Neuron (in vitro differentiated cells): ENCODE measurements at regions not wholly inside any gene's neighbourhood (a gene's known extent, or its start where the extent isn't known, plus 50 kb on each side); places are given as distances from the start of the nearest gene placed in this dataset.
A peak's percentile ranks its signal among the peaks of the same experiment; 100 is the strongest.

Experiments
- H2AFZ ChIP-seq: one replicate; pipeline ENCODE4 v1.6.1; 2013; ENCODE audit warnings: low read depth, mild to moderate bottlenecking, inconsistent platforms, low read length, moderate library complexity
- H3K27me3 ChIP-seq: one replicate; pipeline ENCODE4 v1.6.1; 2013; ENCODE audit warnings: low read length; ENCODE audit not compliant: insufficient read depth
- H3K36me3 ChIP-seq: one replicate; pipeline ENCODE4 v1.6.1; 2013; ENCODE audit warnings: low read length; ENCODE audit not compliant: insufficient read depth
- H3K4me1 ChIP-seq: one replicate; pipeline ENCODE4 v1.6.1; 2013; ENCODE audit warnings: low read length; ENCODE audit not compliant: insufficient read depth
- H3K4me3 ChIP-seq: 2 replicates; pipeline ENCODE4 v1.5.1; 2013; ENCODE audit warnings: mild to moderate bottlenecking, low read length, moderate library complexity
- H3K9me3 ChIP-seq: one replicate; pipeline ENCODE4 v1.6.1; 2013; ENCODE audit warnings: low read length

DNA sequence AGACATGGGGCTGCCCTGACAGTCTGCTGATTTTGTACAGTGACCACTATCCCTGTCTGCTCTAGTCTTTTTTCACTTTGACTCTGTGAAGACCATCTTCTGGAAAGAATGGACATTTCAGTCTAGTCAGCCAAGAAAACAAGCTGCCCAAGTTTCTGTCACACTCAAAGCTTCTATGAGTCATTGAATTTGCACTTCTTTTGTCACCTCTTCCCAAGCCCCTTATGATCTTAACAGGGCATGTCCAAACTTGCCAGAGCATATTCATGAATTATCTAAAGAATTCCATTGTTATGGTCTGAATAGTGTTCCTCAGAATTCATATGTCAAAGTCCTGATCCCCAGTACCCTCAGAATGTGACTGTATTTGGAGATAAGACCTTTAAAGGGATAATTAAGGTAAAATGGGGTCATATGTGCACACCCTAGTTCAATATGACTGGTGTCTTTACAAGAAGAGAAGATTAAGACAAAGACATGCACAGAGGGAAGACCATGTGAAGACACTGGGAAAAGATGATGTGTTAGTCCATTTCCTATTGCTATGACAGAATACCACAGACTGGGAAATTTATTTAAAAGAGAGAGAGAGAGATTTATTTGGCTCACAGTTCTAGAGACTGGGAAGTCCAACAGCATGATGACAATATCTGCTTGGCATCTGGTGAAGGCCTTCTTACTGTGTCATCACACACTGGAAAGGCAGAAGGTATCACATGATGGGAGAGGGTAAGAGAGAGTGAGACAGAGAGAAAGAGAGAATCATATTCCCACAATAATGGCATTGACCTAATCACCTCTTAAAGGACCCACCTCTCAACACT is 242.6 kb downstream of the BTG1 start:
- Histone ChIP-seq H3K9me3 (peaks cover 2% of the 10 kb centered on the region), H3K4me1 (peaks cover 18% of the 10 kb centered on the region), H3K36me3 (no peaks in the 10 kb centered on the region), H2AFZ (no peak overlapping the region), H3K4me3 (no peak overlapping the region), H3K27me3 (no peaks in the 10 kb centered on the region)

DNA sequence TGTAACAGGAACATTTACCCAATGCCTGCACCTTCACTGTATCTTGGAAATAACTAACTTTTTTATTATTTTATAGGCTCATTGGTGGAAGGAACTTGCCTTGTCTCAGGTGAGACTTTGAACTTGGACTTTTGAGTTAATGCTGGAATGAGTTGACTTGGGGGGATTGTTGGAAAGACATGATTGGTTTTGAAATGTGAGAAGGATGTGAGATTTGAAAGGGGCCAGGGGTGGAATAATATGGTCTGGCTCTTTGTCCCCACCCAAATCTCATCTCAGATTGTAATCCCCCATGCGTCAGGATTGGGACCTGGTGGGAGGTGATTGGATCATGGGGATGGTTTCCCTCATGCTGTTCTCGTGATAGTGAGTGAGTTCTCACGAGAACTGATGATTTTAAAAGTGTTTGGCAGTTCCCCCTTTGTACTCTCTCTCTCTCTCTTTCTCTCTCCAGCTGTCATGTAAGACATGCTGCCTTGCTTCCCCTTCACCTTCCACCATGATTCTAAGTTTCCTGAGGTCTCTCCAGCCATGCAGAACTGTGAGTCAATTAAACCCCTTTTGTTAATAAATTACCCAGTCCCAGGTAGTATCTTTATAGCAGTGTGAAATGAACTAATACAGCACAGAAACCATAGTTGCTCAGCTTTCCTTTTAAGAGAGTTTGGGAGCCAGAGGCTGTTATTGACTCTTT is 244.1 kb downstream of the BTG1 start:
- peaks cover 23% of the 10 kb centered on the region for H3K4me1 ChIP-seq
- peaks cover 2% of the 10 kb centered on the region for H3K9me3 ChIP-seq
- H3K36me3 ChIP-seq = no peaks in the 10 kb centered on the region

DNA sequence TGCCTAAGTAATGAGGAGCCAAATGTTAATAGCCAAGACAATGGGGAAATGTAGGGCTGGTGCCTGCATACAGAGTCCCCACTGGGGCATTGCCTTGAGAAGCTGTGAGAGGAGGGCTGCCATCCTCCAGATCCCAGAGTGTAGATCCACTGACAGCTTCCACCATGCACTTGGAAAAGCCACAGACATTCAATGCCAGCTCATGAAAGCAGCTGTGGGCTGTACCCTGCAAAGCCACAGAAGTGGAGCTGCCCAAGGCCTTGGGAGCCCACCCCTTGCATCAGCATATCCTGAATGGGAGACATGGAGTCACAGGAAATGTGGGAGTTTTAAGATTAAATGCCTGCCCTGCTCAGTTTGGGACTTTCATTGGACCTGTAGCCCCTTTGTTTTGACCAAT is 244.7 kb downstream of the BTG1 start:
- Histone ChIP-seq H3K4me1 (peaks cover 26% of the 10 kb centered on the region), H2AFZ (no peak overlapping the region)

More for the DNA sequence above, 244.1 kb downstream of the BTG1 start:
- H2AFZ ChIP-seq = no peak overlapping the region
- H3K4me3 ChIP-seq = no peak overlapping the region
- no peaks in the 10 kb centered on the region for H3K27me3 ChIP-seq

DNA sequence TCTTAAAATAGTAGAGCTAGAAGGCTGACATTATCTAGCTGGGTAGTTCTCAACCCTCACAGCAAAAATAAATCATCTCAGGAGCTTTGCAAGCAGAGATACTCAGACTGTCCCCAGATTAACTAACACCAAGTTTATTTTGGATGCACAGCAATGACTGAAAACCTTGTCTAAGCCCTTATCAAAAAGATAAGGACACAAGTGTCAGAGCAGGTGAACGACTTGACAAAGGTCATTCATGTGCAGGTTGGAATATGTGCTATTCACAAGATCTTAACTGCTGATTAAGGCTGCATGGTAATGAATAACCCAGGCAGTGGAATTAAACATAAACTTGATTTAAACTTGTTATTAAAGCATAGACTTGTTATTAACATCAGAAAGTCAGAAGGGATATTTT is 246.6 kb downstream of the BTG1 start:
- no peak overlapping the region for H2AFZ ChIP-seq
- H3K4me3 ChIP-seq = no peak overlapping the region
- peaks cover 26% of the 10 kb centered on the region for H3K4me1 ChIP-seq
- no peaks in the 10 kb centered on the region for H3K27me3 ChIP-seq
- H3K9me3 ChIP-seq = peaks cover 2% of the 10 kb centered on the region
- H3K36me3 ChIP-seq = no peaks in the 10 kb centered on the region

More for the DNA sequence above, 244.7 kb downstream of the BTG1 start:
- no peak overlapping the region for H3K4me3 ChIP-seq
- H3K36me3 ChIP-seq = no peaks in the 10 kb centered on the region
- H3K27me3 ChIP-seq = no peaks in the 10 kb centered on the region
- peaks cover 2% of the 10 kb centered on the region for H3K9me3 ChIP-seq

DNA sequence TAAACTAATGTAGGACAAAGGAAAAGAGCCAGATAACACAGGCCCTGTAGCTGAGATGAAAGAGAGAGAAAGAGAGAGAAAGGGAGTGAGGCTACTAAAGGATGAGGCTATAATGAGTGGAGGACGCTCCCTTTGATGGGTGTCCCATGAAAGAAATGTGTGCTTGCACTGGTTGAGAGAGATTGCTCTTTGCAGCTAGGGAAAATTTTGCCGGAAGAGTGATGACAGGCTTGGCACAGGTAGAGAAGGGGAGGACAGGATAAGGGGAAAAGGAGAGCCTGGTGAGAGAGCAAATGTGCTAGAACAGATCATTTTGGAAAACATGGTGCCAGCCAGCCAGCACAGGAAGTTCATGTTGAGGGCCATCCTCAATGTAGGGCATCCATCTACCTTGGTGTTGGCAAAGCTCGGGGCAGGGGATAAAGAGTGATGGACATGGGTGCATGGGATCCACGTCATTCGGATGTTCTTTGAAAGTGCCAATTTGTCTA is 248.6 kb downstream of the BTG1 start:
- Histone ChIP-seq H3K4me1 (peaks cover 14% of the 10 kb centered on the region), H3K9me3 (peaks cover 2% of the 10 kb centered on the region), H3K36me3 (no peaks in the 10 kb centered on the region), H3K4me3 (no peak overlapping the region), H2AFZ (peak overlapping the region; percentile 16), H3K27me3 (no peaks in the 10 kb centered on the region)

DNA sequence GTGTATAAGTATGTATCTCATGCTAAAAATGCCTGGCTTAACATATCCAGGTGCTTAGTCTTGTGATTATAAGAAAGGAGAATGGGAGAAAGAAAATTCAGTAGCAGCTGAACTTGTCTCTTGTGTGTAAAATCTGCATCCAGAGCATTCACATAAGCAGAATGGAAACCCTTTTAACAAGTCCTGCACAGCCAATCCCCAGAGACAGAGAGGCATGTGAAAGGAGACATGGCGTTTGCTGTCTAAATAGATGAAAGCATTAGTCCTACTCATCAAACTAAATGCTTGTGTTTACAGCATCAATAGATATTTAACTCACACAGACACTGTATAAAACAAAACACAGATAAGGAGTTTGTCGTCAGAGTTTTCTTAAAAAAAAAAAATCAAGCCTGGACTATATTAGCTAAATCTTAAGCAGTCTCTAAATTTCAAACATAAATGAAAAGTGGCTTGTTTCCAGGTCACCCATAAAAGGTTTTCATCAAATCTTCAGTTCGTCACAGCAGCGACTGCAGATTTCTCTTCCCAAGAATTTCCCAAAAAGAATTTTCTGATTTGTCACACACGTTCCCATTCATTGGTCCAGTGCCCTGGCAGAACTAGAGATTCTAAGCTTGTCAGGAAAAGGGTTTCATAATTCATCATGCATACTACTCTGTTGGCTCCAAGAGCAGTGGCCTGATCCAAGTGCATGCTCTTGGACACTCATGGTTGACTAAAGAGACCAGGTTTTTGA is 249.2 kb downstream of the BTG1 start:
- Histone ChIP-seq H3K27me3 (no peaks in the 10 kb centered on the region), H3K9me3 (peaks cover 2% of the 10 kb centered on the region), H3K4me3 (no peak overlapping the region), H3K4me1 (peaks cover 8% of the 10 kb centered on the region), H2AFZ (peak overlapping the region; percentile 16), H3K36me3 (no peaks in the 10 kb centered on the region)

DNA sequence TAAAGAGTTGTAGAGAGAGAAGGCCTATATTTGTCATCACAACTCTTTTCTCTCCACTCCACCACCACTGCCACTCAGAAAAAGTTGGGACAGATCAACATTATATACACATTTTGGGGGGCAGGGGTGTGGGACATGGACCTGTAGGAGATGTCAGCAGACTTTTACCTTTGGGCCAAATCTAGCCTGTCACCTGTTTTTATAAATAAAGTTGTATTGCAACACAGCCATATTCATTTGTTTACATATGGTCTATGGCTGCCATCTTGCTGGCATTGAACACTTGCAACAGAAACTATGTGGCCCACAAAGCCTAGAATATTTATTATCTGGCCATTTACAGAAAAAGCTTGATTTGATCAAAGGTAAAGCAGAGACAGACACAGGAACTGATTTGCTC is 250.7 kb downstream of the BTG1 start:
- Histone ChIP-seq H3K4me1 (peaks cover 8% of the 10 kb centered on the region), H3K4me3 (no peak overlapping the region), H2AFZ (no peak overlapping the region), H3K9me3 (no peaks in the 10 kb centered on the region), H3K36me3 (no peaks in the 10 kb centered on the region), H3K27me3 (no peaks in the 10 kb centered on the region)

DNA sequence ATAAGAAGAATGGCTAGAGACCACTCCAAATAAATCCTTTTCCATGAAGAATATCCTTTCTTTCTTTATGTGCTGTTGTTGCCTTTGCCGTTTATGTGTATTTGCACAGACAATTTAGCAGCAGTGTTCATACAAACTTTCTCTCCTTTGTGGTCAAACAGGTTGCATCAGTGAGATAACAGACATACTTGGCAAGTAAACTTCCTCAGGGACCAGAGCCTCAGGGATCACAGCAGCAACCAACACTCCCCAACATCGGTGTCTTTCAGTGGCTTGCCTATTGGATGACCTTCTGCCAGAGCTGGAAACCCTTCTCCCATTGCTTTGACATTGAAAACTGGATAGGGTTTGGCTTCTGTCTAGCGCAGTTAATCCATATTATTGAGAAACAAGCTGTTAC is 252.2 kb downstream of the BTG1 start:
- H3K4me1 ChIP-seq = peaks cover 8% of the 10 kb centered on the region
- H3K9me3 ChIP-seq = no peaks in the 10 kb centered on the region
- H3K4me3 ChIP-seq = no peak overlapping the region
- no peak overlapping the region for H2AFZ ChIP-seq
- no peaks in the 10 kb centered on the region for H3K27me3 ChIP-seq
- no peaks in the 10 kb centered on the region for H3K36me3 ChIP-seq

DNA sequence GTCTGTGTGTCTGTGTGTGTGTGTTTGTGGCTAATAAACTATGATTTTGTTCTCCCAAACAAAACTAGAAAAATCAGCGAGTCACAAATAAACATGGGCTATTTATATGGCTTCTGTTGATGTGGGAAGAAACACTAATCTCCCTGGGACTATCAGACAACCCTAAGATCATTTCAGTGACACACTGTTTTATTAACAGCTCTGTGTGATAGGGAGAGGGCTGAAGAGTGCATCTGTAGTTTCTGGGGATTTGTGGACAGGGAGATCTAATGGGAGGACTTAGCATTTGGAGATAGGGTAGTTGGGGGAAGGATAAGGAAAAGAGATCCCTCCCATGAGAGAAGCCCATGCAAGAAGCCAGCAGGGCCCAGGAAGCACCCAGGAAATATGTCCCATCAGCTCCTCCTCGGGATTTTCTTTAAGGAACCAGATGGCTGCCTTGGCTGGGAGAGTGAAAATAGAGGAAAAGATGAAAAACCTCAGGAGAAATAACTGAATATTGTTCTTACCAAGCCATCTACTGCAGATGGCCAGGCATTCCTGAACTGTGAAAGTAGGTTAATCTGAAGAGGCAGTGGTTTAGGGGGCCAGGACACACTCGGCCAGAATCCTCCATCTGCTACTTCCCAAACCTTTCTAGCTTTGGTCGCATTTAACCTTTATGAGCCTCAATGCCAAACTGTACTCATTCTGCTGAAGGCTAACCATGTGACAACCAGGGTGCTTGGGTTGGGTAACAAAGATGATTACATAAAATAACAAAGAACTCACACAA is 253.4 kb downstream of the BTG1 start:
- Histone ChIP-seq H3K4me1 (peaks cover 8% of the 10 kb centered on the region), H3K4me3 (no peak overlapping the region), H3K27me3 (no peaks in the 10 kb centered on the region), H2AFZ (no peak overlapping the region), H3K9me3 (no peaks in the 10 kb centered on the region), H3K36me3 (no peaks in the 10 kb centered on the region)

DNA sequence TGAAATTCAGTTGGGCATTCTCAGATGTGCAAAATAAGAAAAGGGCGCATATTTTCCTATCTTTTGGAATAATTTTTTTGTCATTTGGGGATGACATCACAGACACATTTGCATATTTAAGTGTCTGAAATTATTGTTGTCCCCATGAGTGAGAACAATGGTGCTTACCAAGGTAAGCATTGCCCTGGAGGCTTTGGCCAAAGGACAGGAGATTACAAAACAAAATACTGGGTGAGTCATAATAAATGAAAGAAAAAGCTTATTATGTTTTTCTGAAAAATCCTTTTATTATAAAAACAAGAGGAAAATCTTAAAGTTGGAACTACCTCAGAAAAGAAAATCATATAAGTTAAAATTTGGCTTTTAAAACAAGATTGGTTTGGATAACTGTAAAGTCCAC is 254.9 kb downstream of the BTG1 start:
- H3K9me3 ChIP-seq = no peaks in the 10 kb centered on the region

DNA sequence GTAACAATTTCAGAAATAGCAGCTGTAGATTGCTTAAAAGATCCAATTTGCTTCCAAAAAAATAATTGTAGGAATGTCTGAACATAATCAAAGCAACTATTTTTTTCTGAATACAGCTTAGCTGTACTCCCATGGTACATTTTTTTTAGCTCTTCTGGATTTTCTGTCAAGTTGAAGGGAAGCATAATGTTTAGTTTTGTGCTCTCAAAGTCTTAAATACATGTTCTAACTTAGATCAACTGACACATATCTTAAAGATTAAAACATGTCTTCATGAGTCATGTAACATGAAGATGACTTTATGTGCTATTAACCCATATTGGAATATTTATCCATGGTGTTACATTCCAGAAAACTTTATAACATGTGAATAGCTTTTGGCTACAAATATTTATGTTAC is 255.7 kb downstream of the BTG1 start:
- no peaks in the 10 kb centered on the region for H3K9me3 ChIP-seq
- no peaks in the 10 kb centered on the region for H3K36me3 ChIP-seq
- H3K4me1 ChIP-seq = peaks cover 12% of the 10 kb centered on the region
- no peaks in the 10 kb centered on the region for H3K27me3 ChIP-seq
- no peak overlapping the region for H2AFZ ChIP-seq
- no peak overlapping the region for H3K4me3 ChIP-seq

More for the DNA sequence above, 254.9 kb downstream of the BTG1 start:
- Histone ChIP-seq H2AFZ (no peak overlapping the region), H3K4me3 (no peak overlapping the region), H3K27me3 (no peaks in the 10 kb centered on the region), H3K4me1 (peaks cover 4% of the 10 kb centered on the region), H3K36me3 (no peaks in the 10 kb centered on the region)

DNA sequence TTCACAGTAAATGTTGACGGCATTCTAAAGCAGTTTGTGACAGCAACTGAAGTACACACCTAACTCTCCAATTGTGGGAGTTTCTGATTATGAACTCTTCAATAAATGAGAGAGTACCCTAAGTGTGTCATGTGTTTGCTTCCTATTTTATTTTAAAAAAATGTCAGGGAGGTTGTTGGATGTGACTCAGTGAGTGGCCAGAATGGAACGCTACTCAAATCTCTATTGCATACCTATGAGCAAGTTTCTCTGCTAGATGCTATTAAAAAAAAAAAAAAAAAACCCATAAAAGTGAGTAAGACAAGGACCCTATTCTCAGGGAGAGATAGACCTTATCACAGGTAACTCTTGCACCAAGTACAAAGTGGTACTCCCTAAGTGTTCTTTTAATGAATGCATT is 256.6 kb downstream of the BTG1 start:
- H3K9me3 ChIP-seq = no peaks in the 10 kb centered on the region
- no peaks in the 10 kb centered on the region for H3K27me3 ChIP-seq
- H2AFZ ChIP-seq = no peak overlapping the region
- peaks cover 20% of the 10 kb centered on the region for H3K4me1 ChIP-seq
- no peak overlapping the region for H3K4me3 ChIP-seq
- H3K36me3 ChIP-seq = no peaks in the 10 kb centered on the region
